Parathyroid adenoma (tissue), 2 donors: ENCODE measurements at regions not wholly inside any gene's neighbourhood (a gene's known extent, or its start where the extent isn't known, plus 50 kb on each side); places are given as distances from the start of the nearest gene placed in this dataset.

ENCODE experiments used
- H2AFZ ChIP-seq: fragments of 300-600 bp; sonication (generic); one replicate; pipeline ENCODE4 v1.7.0; 2017; ENCODE audit warnings: antibody characterized with exemption, mild to moderate bottlenecking
- H3K27ac ChIP-seq: fragments of 300-600 bp; sonication (generic); one replicate; pipeline ENCODE4 v1.7.0; 2017
- H3K27me3 ChIP-seq: fragments of 300-600 bp; sonication (generic); one replicate; pipeline ENCODE4 v1.7.0; 2017; ENCODE audit warnings: low read length; ENCODE audit not compliant: control insufficient read depth, insufficient read depth
- H3K36me3 ChIP-seq: fragments of 300-600 bp; sonication (generic); one replicate; pipeline ENCODE4 v1.7.0; 2017; ENCODE audit warnings: low read length; ENCODE audit not compliant: control insufficient read depth, insufficient read depth
- H3K4me1 ChIP-seq: fragments of 300-600 bp; sonication (generic); one replicate; pipeline ENCODE4 v1.7.0; 2017; ENCODE audit warnings: control low read depth
- H3K4me2 ChIP-seq: fragments of 300-600 bp; sonication (generic); one replicate; pipeline ENCODE4 v1.7.0; 2017; ENCODE audit warnings: low read length
- H3K4me3 ChIP-seq: fragments of 300-600 bp; sonication (generic); one replicate; pipeline ENCODE4 v1.7.0; 2017; ENCODE audit warnings: low read depth, low read length
- H3K79me2 ChIP-seq: fragments of 300-600 bp; sonication (generic); one replicate; pipeline ENCODE4 v1.7.0; 2017; ENCODE audit warnings: control low read depth
- H3K9ac ChIP-seq: fragments of 300-600 bp; sonication (generic); one replicate; pipeline ENCODE4 v1.7.0; 2017; ENCODE audit warnings: mild to moderate bottlenecking
- H3K9me3 ChIP-seq: fragments of 300-600 bp; sonication (generic); one replicate; pipeline ENCODE4 v1.7.0; 2017; ENCODE audit warnings: low read length; ENCODE audit not compliant: control insufficient read depth
- CTCF ChIP-seq: fragments of 300-600 bp; sonication (generic); IDR thresholded peaks from one replicate; pipeline ENCODE4 v1.7.0; 2017; ENCODE audit warnings: antibody characterized with exemption, mild to moderate bottlenecking
- donor health status: primary hyperparathyroidism.

GRCh38 chr17:52378860-52379259 is 220.3 kb upstream of the CA10 start:
- no peaks in the 10 kb centered on the region for H3K36me3 ChIP-seq
- H3K4me3 ChIP-seq, result no peak overlapping the region
- no peak overlapping the region for H3K9ac ChIP-seq
- H3K4me2 ChIP-seq, result no peak overlapping the region
- no peak overlapping the region for H2AFZ ChIP-seq
- no peak for TF ChIP-seq CTCF
- H3K79me2 ChIP-seq, result no peaks in the 10 kb centered on the region
- H3K9me3 ChIP-seq, result no peaks in the 10 kb centered on the region
- H3K27ac ChIP-seq, result no peak overlapping the region
- no peaks in the 10 kb centered on the region for H3K4me1 ChIP-seq
- H3K27me3 ChIP-seq, result no peaks in the 10 kb centered on the region

DNA sequence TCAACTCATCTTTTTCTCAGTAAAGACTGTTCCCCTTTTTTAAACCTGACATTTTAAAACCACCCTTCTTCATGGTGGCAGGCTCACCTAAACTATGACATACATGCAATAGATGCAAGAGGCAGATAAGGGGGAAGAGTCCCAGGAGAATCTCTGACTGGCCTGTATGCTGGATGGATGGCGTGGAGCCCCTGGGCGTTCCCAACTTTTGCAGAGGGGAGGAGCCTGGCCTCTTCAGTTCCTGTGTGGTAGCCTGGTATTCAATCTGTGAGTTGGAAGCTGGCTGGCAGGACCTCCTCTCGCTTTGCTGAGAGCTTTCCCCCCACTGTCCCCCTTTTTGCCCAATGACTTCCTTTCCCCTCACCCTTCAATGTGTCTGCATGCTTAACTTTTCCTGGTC is 217.6 kb upstream of the CA10 start:
- Histone ChIP-seq H3K4me2 (no peak overlapping the region), H3K27ac (no peak overlapping the region), H3K79me2 (no peaks in the 10 kb centered on the region), H3K36me3 (no peaks in the 10 kb centered on the region), H3K4me1 (no peaks in the 10 kb centered on the region), H2AFZ (no peak overlapping the region), H3K9me3 (no peaks in the 10 kb centered on the region), H3K27me3 (no peaks in the 10 kb centered on the region), H3K4me3 (no peak overlapping the region), H3K9ac (no peak overlapping the region)
- no peak for TF ChIP-seq CTCF

DNA sequence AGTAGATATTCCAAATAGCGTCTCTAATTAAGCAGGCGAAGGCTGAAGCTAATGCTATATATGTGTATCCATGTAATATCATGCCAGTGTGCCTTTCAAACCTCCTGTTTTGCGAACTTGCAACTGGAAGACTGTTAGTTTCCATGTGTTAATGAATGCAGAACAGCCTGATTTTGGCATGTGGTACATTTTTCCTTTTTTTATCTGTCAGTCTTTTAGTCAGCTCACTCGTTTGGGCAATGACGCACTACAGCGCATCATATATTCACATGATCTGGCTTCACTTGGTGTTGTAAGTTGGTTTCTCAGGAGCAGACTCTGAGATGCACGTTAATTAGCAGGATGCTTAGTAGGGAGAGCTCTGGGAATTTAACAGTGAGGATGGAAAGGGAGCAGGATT is 210.4 kb upstream of the CA10 start:
- no peaks in the 10 kb centered on the region for H3K36me3 ChIP-seq
- H3K27me3 ChIP-seq, result no peaks in the 10 kb centered on the region
- H3K4me2 ChIP-seq, result no peak overlapping the region
- H3K9me3 ChIP-seq, result no peaks in the 10 kb centered on the region
- H3K4me3 ChIP-seq, result no peak overlapping the region
- no peaks in the 10 kb centered on the region for H3K4me1 ChIP-seq
- no peaks in the 10 kb centered on the region for H3K79me2 ChIP-seq
- no peak overlapping the region for H2AFZ ChIP-seq
- no peak overlapping the region for H3K27ac ChIP-seq
- H3K9ac ChIP-seq, result no peak overlapping the region
- TF ChIP-seq CTCF, result no peak

- TF ChIP-seq CTCF, result no peak
- Histone ChIP-seq H2AFZ (no peak overlapping the region), H3K9me3 (no peaks in the 10 kb centered on the region), H3K9ac (no peak overlapping the region), H3K4me3 (no peak overlapping the region), H3K27ac (no peak overlapping the region), H3K27me3 (no peaks in the 10 kb centered on the region), H3K36me3 (no peaks in the 10 kb centered on the region), H3K4me2 (no peak overlapping the region), H3K4me1 (no peaks in the 10 kb centered on the region), H3K79me2 (no peaks in the 10 kb centered on the region)
These were observed 199.3 kb upstream of the CA10 start for GRCh38 chr17:52357854-52358253.

- no peaks in the 10 kb centered on the region for H3K4me1 ChIP-seq
- H3K79me2 ChIP-seq, result no peaks in the 10 kb centered on the region
- no peak overlapping the region for H2AFZ ChIP-seq
- no peak for TF ChIP-seq CTCF
- H3K36me3 ChIP-seq, result no peaks in the 10 kb centered on the region
- no peak overlapping the region for H3K27ac ChIP-seq
- H3K27me3 ChIP-seq, result no peaks in the 10 kb centered on the region
- no peak overlapping the region for H3K4me2 ChIP-seq
- no peak overlapping the region for H3K9ac ChIP-seq
- no peak overlapping the region for H3K4me3 ChIP-seq
- no peaks in the 10 kb centered on the region for H3K9me3 ChIP-seq
These were observed 178.3 kb upstream of the CA10 start for GRCh38 chr17:52336796-52337195.
